A549 (cell line): ENCODE measurements at regions not wholly inside any gene's neighbourhood (a gene's known extent, or its start where the extent isn't known, plus 50 kb on each side); places are given as distances from the start of the nearest gene placed in this dataset.

Experiments
- ATAC-seq, 2 experiments: fragments of 200-7000 bp in 1 of 2; fragments of >200 bp in 1 of 2; cut with Nextera tagmentation in 1 of 2; cut with Tn5 transposase in 1 of 2; 3 replicates each; pipeline versions ENCODE4 v1.8.0 to v1.9.1; 2018 to 2020; ENCODE audit warnings: mild to moderate bottlenecking in 1 of 2, moderate library complexity in 1 of 2
- CTCF ChIA-PET: fragments of 300-600 bp; sonication (Branson Sonifier 250); formaldehyde crosslinking; extraction: SDS; loops from one replicate; lab custom pipeline; 2021; ENCODE audit warnings: antibody characterized with exemption, inconsistent platforms; lab: Yijun Ruan, JAX
- POLR2A ChIA-PET: fragments of 350-600 bp; formaldehyde crosslinking; extraction: SDS; loops from one replicate; lab custom pipeline; 2021; ENCODE audit warnings: antibody characterized with exemption, inconsistent platforms; lab: Yijun Ruan, JAX
- DNase-seq, 2 experiments: peaks; one replicate each; pipeline versions ENCODE4 v3.0.0 to v3.0.0-alpha.2; 2011 to 2016; ENCODE audit warnings: low read depth in 1 of 2, low spot score in 1 of 2
- FAIRE-seq: peaks from 2 replicates; lab custom pipeline; 2011; peaks lifted over from hg19 to GRCh38; lab: Jason Lieb, UNC
- H3K27ac ChIP-seq, 2 experiments: fragments of >200 bp; sonication (Bioruptor Twin); formaldehyde crosslinking; 3 replicates each; pipeline ENCODE4 v1.5.1; 2016 to 2017
- H3K4me1 ChIP-seq: fragments of >200 bp; sonication (Bioruptor Twin); formaldehyde crosslinking; 3 replicates; pipeline ENCODE4 v1.6.1; 2016
- H3K4me2 ChIP-seq: fragments of >200 bp; sonication (Bioruptor Twin); formaldehyde crosslinking; 3 replicates; pipeline ENCODE4 v1.6.1; 2016
- H3K4me3 ChIP-seq: fragments of >200 bp; sonication (Bioruptor Twin); formaldehyde crosslinking; 3 replicates; pipeline ENCODE4 v1.5.1; 2016
- H3K9me3 ChIP-seq: fragments of >200 bp; sonication (Bioruptor Twin); formaldehyde crosslinking; 3 replicates; pipeline ENCODE4 v1.6.1; 2016
- CEBPB ChIP-seq, 2 experiments: fragments of >200 bp in 1 of 2; sonication (Bioruptor Twin) in 1 of 2; formaldehyde crosslinking in 1 of 2; IDR thresholded peaks; 2 replicates each; pipeline ENCODE4 v1.6.1; 2012 to 2016
- CHD4 ChIP-seq: fragments of 200-600 bp; sonication (generic); IDR thresholded peaks from 2 replicates; pipeline ENCODE4 v1.6.1; 2016; ENCODE audit warnings: antibody characterized with exemption, mild to moderate bottlenecking, borderline replicate concordance
- EHMT2 ChIP-seq: fragments of 200-600 bp; sonication (generic); IDR thresholded peaks from 2 replicates; pipeline ENCODE4 v1.6.1; 2016; ENCODE audit warnings: antibody characterized with exemption, low read depth, mild to moderate bottlenecking, moderate library complexity
- EP300 ChIP-seq, 2 experiments: fragments of >200 bp; sonication (Bioruptor Twin); formaldehyde crosslinking; IDR thresholded peaks; 2 replicates in 1 of 2; 3 replicates in 1 of 2; pipeline ENCODE4 v1.6.1; 2016 to 2017
- ESRRA ChIP-seq: fragments of 150-350 bp; IDR thresholded peaks from 2 replicates; pipeline ENCODE4 v1.6.1; 2014; ENCODE audit warnings: mild to moderate bottlenecking, low read length, borderline replicate concordance
- FOSB ChIP-seq: fragments of 250-450 bp; sonication (Bioruptor Pico); IDR thresholded peaks from 2 replicates; pipeline ENCODE4 v1.5.0; 2020; ENCODE audit warnings: mild to moderate bottlenecking, moderate library complexity
- GATA3 ChIP-seq: IDR thresholded peaks from 2 replicates; pipeline ENCODE4 v1.6.1; 2012; ENCODE audit warnings: borderline replicate concordance
- HDAC2 ChIP-seq: fragments of 200-600 bp; sonication (generic); IDR thresholded peaks from 2 replicates; pipeline ENCODE4 v1.6.1; 2016
- HOXA7 ChIP-seq: fragments of 250-450 bp; sonication (Bioruptor Pico); IDR thresholded peaks from 2 replicates; pipeline ENCODE4 v1.5.0; 2020; ENCODE audit warnings: mild to moderate bottlenecking, moderate library complexity
- KDM5A ChIP-seq: fragments of 200-600 bp; sonication (generic); IDR thresholded peaks from 2 replicates; pipeline ENCODE4 v1.6.1; 2016; ENCODE audit warnings: antibody characterized with exemption, mild to moderate bottlenecking
- MYC ChIP-seq: IDR thresholded peaks from 2 replicates; pipeline ENCODE4 v1.6.1; 2012; ENCODE audit warnings: mild to moderate bottlenecking, inconsistent platforms, low read length, improper control_type of control experiment, borderline replicate concordance
- NFE2L2 ChIP-seq: fragments of 150-350 bp; conservative IDR thresholded peaks from 2 replicates; pipeline ENCODE4 v1.6.1; 2014; ENCODE audit warnings: low read length
- POLR2A ChIP-seq: IDR thresholded peaks from 2 replicates; pipeline ENCODE4 v1.6.1; 2012; ENCODE audit warnings: mild to moderate bottlenecking, low read length
- RFX5 ChIP-seq: fragments of 450-650 bp; IDR thresholded peaks from 2 replicates; pipeline ENCODE4 v1.7.1; 2014; ENCODE audit warnings: antibody characterized with exemption, mild to moderate bottlenecking, moderate library complexity
- RNF2 ChIP-seq: fragments of 200-600 bp; sonication (generic); IDR thresholded peaks from 2 replicates; pipeline ENCODE4 v1.6.1; 2016; ENCODE audit warnings: low read depth, mild to moderate bottlenecking, antibody characterized with exemption, moderate library complexity, borderline replicate concordance
- TFCP2L1 ChIP-seq: fragments of 250-450 bp; sonication (Bioruptor Pico); IDR thresholded peaks from 2 replicates; pipeline ENCODE4 v1.5.0; 2021; ENCODE audit warnings: mild to moderate bottlenecking
- ZFP36 ChIP-seq: fragments of 450-650 bp; IDR thresholded peaks from 2 replicates; pipeline ENCODE4 v1.6.1; 2014; ENCODE audit warnings: borderline replicate concordance; ENCODE audit not compliant: partially characterized antibody
- ZNF302 ChIP-seq: fragments of 250-450 bp; sonication (Bioruptor Pico); IDR thresholded peaks from 2 replicates; pipeline ENCODE4 v1.9.0; 2021; ENCODE audit warnings: inconsistent platforms, mild to moderate bottlenecking, moderate library complexity
- WGBS: methylation state at CpG from one replicate; pipeline ENCODE4 v1.1.6; 2017; ENCODE audit errors: missing lambda C conversion rate; 5-methylcytosine and 5-hydroxymethylcytosine counted together
- TF ChIP-seq, protein P1 (sequence below): fragments of 150-350 bp; IDR thresholded peaks from 2 replicates; pipeline ENCODE4 v1.6.1; 2014; ENCODE audit warnings: low read depth, mild to moderate bottlenecking, low read length
- TF ChIP-seq, protein P2 (sequence below): fragments of >200 bp; sonication (Bioruptor Twin); formaldehyde crosslinking; IDR thresholded peaks from 3 replicates; pipeline ENCODE4 v1.5.1; 2016
- TF ChIP-seq, protein P3 (sequence below): fragments of 450-650 bp; IDR thresholded peaks from 2 replicates; pipeline ENCODE4 v1.6.1; 2014; ENCODE audit warnings: antibody characterized with exemption
- TF ChIP-seq, protein P4 (sequence below): IDR thresholded peaks from 2 replicates; pipeline ENCODE4 v1.6.1; 2012; ENCODE audit warnings: low read depth, borderline replicate concordance
- TF ChIP-seq, protein P5 (sequence below): IDR thresholded peaks from 2 replicates; pipeline ENCODE4 v1.6.1; 2012
- TF ChIP-seq, protein P6 (sequence below): fragments of 200-600 bp; sonication (generic); IDR thresholded peaks from 2 replicates; pipeline ENCODE4 v1.6.1; 2016; ENCODE audit warnings: antibody characterized with exemption, mild to moderate bottlenecking, moderate library complexity

DNA sequence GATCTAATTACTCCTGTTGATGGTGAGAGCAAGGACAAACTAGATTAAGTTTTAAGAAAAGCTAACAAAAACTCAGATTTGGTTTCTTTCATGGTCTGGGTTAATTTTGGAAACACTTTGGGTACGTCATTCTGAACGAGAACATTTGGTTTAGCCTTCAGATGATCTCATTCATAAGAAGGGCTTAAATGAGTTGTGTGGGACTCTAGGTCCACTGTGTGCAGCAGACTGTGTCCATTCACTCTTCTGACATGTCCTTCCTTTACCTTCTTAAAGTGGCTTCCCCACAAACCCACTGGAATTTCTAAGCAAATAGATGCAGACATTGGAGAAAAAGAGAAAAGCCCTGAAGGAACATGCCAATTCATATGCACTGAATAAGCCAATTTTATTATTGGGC lies 96.8 kb downstream of the FBXO4 start:
- no peaks in the 10 kb centered on the region for H3K9me3 ChIP-seq
- no peak overlapping the region for H3K4me2 ChIP-seq
- 0% methylated on average over 2 of the region's 2 CpGs for WGBS
- TF ChIP-seq, protein P1, sequence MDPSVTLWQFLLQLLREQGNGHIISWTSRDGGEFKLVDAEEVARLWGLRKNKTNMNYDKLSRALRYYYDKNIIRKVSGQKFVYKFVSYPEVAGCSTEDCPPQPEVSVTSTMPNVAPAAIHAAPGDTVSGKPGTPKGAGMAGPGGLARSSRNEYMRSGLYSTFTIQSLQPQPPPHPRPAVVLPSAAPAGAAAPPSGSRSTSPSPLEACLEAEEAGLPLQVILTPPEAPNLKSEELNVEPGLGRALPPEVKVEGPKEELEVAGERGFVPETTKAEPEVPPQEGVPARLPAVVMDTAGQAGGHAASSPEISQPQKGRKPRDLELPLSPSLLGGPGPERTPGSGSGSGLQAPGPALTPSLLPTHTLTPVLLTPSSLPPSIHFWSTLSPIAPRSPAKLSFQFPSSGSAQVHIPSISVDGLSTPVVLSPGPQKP, result no peak
- TF ChIP-seq, protein P2, sequence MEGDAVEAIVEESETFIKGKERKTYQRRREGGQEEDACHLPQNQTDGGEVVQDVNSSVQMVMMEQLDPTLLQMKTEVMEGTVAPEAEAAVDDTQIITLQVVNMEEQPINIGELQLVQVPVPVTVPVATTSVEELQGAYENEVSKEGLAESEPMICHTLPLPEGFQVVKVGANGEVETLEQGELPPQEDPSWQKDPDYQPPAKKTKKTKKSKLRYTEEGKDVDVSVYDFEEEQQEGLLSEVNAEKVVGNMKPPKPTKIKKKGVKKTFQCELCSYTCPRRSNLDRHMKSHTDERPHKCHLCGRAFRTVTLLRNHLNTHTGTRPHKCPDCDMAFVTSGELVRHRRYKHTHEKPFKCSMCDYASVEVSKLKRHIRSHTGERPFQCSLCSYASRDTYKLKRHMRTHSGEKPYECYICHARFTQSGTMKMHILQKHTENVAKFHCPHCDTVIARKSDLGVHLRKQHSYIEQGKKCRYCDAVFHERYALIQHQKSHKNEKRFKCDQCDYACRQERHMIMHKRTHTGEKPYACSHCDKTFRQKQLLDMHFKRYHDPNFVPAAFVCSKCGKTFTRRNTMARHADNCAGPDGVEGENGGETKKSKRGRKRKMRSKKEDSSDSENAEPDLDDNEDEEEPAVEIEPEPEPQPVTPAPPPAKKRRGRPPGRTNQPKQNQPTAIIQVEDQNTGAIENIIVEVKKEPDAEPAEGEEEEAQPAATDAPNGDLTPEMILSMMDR, result no peak
- no peak for TF ChIP-seq ZNF302 (CRISPR knock-in tag)
- no peak for TF ChIP-seq RFX5
- TF ChIP-seq TFCP2L1 (CRISPR knock-in tag), result no peak
- TF ChIP-seq GATA3, result no peak
- no peak for TF ChIP-seq CEBPB (IDR thresholded peaks at IDR 0.05)
- TF ChIP-seq HOXA7 (CRISPR knock-in tag), result no peak
- TF ChIP-seq, protein P3, sequence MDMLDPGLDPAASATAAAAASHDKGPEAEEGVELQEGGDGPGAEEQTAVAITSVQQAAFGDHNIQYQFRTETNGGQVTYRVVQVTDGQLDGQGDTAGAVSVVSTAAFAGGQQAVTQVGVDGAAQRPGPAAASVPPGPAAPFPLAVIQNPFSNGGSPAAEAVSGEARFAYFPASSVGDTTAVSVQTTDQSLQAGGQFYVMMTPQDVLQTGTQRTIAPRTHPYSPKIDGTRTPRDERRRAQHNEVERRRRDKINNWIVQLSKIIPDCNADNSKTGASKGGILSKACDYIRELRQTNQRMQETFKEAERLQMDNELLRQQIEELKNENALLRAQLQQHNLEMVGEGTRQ, result no peak
- TF ChIP-seq RNF2, result no peak
- ATAC-seq (no peak), FAIRE-seq (no peak), DNase-seq (no peak)
- ChIA-PET POLR2A (no interaction called here), CTCF (no interaction called here)
- H3K4me3 ChIP-seq, result no peak overlapping the region
- H3K4me1 ChIP-seq, result no peaks in the 10 kb centered on the region
- H3K27ac ChIP-seq, result no peak overlapping the region

DNA sequence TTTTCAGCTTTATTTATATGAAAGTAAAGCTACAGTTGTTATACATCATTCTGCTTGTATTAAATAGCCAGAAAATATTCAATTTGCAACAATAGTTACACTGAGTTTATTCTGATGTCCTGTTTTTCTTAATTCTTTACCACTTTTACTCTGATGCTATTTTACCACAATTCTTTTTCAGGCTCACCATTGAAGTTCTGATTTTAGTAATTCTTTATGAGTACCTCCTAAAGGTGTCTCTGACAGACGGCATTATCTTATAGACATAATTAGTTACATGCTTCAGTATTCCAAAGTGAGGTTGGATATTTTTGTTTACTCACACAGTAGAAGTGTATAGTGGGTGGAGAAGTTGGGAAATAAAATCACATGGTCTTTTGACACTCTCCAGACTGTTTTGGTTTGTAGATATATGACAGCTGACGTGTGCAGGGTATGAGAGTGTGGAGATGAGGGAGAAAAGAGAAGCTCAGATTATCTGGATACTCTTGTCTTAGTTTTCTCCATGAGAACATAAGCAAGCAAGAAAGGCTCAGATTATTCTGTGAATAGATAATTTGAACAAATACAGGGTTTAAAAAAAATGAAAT lies 97.4 kb downstream of the FBXO4 start:
- no peaks in the 10 kb centered on the region for H3K9me3 ChIP-seq
- no peak for ATAC-seq
- CTCF ChIA-PET, result no interaction called here
- H3K4me3 ChIP-seq, result no peak overlapping the region
- FAIRE-seq, result no peak
- no peak overlapping the region for H3K27ac ChIP-seq
- WGBS, result 1% methylated on average over 2 of the region's 2 CpGs
- TF ChIP-seq RFX5 (no peak), MYC (no peak), CHD4 (no peak), NFE2L2 (no peak), POLR2A (no peak), EHMT2 (no peak), HDAC2 (no peak), EP300 (IDR thresholded peaks at IDR 0.05) (no peak), ZFP36 (no peak)
- POLR2A ChIA-PET, result no interaction called here
- no peak overlapping the region for H3K4me2 ChIP-seq
- no peak for DNase-seq
- no peaks in the 10 kb centered on the region for H3K4me1 ChIP-seq

DNA sequence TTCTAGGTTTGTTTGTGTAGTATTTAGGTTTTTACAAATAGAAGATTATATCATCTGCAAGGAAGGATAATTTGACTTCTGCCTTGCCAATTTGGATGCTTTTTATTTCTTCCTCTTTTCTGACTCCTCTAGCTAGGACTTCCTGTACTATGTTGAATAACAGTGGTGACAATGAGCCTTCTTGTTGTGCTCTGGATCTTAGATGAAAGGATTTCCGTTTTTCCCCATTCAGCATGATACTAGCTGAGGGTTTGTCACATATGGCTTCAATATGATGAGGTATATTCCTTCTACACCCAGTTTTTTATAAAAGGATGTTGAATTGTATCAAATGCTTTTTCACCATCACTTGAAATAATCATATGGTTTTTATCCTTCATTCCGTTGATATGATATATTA lies 101.4 kb downstream of the FBXO4 start:
- CTCF ChIA-PET, result no interaction called here
- TF ChIP-seq, protein P4, sequence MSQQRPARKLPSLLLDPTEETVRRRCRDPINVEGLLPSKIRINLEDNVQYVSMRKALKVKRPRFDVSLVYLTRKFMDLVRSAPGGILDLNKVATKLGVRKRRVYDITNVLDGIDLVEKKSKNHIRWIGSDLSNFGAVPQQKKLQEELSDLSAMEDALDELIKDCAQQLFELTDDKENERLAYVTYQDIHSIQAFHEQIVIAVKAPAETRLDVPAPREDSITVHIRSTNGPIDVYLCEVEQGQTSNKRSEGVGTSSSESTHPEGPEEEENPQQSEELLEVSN, result no peak
- TF ChIP-seq, protein P5, sequence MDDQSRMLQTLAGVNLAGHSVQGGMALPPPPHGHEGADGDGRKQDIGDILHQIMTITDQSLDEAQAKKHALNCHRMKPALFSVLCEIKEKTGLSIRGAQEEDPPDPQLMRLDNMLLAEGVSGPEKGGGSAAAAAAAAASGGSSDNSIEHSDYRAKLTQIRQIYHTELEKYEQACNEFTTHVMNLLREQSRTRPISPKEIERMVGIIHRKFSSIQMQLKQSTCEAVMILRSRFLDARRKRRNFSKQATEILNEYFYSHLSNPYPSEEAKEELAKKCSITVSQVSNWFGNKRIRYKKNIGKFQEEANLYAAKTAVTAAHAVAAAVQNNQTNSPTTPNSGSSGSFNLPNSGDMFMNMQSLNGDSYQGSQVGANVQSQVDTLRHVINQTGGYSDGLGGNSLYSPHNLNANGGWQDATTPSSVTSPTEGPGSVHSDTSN, result no peak
- no peak for TF ChIP-seq CEBPB (IDR thresholded peaks at IDR 0.05)
- no peak for TF ChIP-seq NFE2L2
- no peak for TF ChIP-seq FOSB (CRISPR knock-in tag)
- TF ChIP-seq, protein P6, sequence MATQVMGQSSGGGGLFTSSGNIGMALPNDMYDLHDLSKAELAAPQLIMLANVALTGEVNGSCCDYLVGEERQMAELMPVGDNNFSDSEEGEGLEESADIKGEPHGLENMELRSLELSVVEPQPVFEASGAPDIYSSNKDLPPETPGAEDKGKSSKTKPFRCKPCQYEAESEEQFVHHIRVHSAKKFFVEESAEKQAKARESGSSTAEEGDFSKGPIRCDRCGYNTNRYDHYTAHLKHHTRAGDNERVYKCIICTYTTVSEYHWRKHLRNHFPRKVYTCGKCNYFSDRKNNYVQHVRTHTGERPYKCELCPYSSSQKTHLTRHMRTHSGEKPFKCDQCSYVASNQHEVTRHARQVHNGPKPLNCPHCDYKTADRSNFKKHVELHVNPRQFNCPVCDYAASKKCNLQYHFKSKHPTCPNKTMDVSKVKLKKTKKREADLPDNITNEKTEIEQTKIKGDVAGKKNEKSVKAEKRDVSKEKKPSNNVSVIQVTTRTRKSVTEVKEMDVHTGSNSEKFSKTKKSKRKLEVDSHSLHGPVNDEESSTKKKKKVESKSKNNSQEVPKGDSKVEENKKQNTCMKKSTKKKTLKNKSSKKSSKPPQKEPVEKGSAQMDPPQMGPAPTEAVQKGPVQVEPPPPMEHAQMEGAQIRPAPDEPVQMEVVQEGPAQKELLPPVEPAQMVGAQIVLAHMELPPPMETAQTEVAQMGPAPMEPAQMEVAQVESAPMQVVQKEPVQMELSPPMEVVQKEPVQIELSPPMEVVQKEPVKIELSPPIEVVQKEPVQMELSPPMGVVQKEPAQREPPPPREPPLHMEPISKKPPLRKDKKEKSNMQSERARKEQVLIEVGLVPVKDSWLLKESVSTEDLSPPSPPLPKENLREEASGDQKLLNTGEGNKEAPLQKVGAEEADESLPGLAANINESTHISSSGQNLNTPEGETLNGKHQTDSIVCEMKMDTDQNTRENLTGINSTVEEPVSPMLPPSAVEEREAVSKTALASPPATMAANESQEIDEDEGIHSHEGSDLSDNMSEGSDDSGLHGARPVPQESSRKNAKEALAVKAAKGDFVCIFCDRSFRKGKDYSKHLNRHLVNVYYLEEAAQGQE, result no peak
- TF ChIP-seq ESRRA, result no peak
- TF ChIP-seq KDM5A, result no peak
- no peak overlapping the region for H3K4me3 ChIP-seq
- H3K27ac ChIP-seq, result no peak overlapping the region
- FAIRE-seq (no peak), ATAC-seq (no peak), DNase-seq (no peak)
- 0% methylated on average over 2 of the region's 2 CpGs for WGBS
- H3K9me3 ChIP-seq, result no peaks in the 10 kb centered on the region
- H3K4me1 ChIP-seq, result no peaks in the 10 kb centered on the region
- POLR2A ChIA-PET, result no interaction called here
- H3K4me2 ChIP-seq, result no peak overlapping the region
